GM19025 (cell line): ENCODE measurements at regions not wholly inside any gene's neighbourhood (a gene's known extent, or its start where the extent isn't known, plus 50 kb on each side); places are given as distances from the start of the nearest gene placed in this dataset.

Experiments used
- ATAC-seq: cut with Tn5 transposase; IDR thresholded peaks from one replicate; pipeline ENCODE4 v1.9.1; 2021; ENCODE audit warnings: mild to moderate bottlenecking, low read depth, moderate library complexity; ENCODE audit not compliant: unreplicated experiment

DNA sequence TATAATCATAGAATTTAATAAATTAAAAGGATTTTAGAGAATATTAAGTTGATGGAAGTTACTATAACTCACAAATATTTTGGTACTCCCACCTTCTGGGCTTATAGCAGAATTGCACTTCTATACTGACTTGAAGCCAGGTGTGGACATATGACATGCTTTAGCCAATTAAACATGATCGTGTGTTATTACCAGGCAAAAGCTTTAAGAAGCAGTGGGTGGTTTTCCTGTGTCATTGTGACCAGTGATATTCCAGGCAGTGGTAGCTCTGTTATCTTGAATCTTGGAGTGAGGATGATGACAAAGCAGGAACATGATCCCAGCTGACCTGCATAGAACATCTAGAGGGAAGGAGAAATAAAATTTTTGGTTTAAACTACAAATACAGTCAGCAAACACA lies 370.9 kb upstream of the ZEB2 start:
- no peak for ATAC-seq

DNA sequence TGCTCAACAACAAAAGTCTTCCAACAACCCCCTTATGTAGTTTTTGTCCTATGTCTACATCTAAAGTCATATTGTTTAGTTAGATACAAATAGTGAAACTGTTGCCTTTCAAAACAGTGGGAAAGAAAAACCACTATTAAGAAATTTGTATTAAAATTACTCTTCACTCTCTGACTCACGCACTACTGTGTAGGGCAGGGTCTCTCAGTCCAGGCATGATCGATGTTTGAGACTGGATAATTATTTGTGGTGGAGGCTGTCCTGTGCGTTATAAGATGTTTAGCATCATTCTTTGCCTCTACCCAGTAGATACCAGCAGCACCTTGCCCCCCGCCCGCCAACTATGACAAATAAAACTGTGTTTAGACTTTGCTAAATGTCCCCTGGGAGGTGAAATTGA lies 369.4 kb upstream of the ZEB2 start:
- ATAC-seq: no peak

DNA sequence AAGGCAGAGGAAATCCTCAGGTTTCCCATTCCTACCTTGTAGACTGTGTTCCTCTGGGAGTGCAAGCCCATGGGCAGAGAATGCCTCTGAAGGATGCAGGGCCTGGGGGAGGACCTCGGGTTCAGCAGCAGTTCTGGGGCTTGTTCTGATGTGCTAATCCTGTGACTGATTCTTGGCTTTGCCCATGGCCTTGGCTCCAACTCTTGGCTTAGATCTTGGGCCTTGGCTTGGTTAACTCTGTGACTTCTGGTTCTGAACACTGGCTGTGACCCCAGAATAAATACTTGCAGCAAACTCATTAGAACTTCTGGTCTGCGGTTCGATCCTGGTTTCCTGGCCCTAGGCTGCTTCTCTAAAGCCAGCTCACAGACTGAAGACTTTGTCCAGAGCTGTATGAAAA lies 366.9 kb upstream of the ZEB2 start:
- ATAC-seq: no peak

DNA sequence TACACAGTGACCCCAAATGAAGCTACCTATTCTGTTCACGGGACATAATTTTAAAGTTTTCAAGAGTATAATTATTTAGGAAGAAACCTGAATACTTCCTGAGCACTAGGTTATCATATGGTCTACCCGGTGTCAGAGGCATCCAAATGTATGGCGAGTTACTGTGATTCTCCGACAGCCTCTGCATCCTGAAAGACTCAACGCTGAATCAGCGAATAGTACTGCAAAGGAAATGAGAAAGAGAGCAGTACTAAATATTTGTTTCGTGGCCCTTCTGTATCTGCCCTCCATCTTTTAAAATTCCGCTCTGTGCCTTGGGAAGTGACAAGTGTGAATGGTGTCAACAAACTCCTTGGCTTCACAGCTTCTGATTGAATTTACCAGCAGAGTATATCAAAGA lies 358.0 kb upstream of the ZEB2 start:
- no peak for ATAC-seq

DNA sequence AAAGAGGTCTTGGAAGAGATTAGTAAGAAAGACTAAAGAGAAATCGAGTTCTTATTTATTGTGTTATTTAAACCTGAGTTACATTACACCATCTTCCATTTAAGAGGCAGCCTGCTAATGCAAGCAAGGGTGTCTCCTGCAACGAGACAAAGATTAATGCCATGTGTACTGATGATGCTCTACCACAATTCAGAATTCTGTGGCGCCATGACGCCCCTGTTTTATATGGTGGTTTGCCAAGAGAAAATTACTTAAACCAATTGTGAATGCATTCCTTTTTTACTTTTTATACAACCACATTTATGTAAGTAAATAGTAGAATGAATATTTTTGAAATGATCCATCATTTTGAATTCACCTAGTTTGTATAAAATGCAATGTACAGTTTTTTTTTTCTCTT lies 356.1 kb upstream of the ZEB2 start:
- no peak for ATAC-seq

DNA sequence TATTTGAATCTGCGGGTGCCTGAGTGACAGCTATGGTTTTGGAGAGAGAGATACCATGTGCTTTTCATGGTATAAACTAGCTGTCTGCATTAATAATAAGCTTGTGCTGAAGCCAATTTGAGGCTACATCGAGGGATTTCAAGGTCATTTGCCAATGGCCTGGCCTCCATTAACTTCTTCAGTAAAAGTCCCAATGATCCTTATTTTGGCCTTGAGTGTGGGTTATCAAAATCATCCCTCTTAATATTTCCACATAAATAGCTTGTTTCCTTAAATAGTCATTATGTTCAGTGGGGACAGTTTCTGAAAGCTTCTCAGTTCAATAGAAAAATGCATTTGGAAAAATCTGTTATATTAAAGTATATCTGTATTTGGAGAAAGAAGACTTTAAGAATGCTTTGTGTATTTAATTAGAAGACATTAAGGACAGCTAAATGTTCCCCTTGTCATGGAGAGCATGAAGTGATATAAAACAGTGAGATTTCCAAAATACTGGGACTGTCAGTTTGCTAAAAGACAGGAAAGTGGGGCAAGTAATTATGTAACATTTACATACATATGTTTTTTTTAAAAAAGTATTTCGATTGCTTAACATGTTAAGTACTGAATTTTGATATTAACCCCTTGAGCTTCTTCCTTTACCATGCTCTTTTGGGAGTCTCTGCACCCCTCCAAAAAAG lies 355.5 kb upstream of the ZEB2 start:
- no peak for ATAC-seq

DNA sequence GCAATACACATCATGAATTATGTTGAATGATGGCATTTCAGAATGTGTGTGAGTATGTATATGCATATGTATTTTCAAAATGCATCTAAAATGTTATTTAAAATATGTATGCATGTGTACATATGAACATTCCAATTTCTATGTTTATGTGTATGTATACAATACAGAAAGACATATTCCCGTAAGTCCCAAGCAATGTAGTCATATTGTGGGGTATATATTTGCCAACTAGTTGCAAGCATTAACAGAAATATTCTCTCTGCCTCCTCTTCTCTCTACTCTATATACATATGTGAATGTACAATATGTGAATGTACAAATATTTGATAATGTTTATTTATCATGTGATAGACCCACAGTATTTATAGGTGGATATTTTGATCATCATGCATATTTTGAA lies 345.8 kb upstream of the ZEB2 start:
- ATAC-seq: no peak

DNA sequence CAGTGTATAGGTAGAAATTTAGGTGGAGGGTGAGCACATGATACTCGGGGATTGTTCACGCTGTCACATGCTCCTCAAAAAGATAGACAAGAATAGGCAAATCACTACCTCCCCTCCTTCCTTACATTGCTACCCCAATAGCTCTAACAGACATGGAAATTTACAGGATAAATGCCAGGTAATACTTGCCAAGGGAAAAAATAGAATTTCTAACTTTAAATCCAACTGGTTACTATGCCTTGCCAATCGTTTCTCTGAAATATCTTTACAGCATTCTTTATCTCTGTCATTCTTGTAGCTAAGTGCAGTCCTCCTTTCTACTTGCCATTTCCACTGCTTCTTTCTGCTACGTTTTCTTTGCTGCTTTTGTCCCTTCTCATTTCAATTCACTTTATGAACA lies 339.8 kb upstream of the ZEB2 start:
- ATAC-seq: no peak

DNA sequence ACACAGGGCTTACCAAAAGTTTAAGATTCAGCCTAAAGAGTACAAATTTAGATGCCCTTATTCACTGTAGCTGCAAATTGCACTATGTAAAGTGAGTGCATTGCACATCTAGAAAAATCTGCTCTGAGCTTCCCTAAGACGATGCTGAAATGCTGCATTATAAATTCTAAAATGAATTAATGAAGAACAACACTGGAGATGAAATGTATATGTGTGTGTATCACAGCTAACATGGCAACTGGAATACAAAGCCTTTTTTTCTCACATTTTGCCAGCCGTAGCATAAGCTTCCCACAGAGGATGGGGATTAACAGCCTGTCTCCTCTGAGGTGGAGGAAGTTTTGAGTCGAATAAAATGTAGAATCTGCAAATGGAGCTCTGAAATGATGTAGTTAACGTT lies 338.3 kb upstream of the ZEB2 start:
- ATAC-seq: no peak

DNA sequence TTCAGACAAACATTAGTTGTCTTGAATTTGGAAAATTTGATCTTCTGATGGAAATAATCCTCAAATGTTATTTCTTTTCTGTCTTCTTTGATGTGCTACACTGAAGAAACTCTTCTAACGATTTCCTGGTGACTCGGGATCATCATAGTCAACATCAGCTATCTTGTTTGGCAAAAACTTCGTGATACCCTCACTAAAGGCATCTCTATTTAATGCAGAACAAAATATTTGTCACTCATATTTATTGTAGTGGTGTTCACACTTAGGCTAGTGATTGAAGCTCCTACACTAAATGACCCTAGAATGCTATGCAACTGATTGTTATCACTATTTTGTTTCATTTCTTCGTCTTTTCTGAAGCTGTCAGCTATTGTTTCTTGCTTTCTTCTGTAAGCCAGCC lies 334.7 kb upstream of the ZEB2 start:
- no peak for ATAC-seq

DNA sequence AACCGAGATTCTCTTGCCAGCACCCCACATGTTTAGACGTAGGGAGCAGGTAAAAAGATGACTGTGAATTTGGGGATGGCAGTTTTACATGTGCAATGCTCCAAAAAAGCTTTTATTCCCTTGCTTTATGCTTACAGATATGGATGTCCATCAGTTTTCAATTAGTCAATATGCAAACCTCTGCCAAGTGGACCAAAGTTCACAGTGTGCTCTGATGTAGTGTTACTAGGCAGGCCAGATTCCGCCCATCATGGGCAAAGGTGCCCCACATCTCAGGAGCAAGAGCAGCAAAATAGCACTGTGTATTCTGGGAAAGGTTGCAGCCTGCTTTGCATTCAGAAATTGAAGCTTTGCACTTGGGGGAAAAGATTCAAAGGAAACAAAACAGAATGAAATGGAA lies 329.7 kb upstream of the ZEB2 start:
- ATAC-seq: no peak

DNA sequence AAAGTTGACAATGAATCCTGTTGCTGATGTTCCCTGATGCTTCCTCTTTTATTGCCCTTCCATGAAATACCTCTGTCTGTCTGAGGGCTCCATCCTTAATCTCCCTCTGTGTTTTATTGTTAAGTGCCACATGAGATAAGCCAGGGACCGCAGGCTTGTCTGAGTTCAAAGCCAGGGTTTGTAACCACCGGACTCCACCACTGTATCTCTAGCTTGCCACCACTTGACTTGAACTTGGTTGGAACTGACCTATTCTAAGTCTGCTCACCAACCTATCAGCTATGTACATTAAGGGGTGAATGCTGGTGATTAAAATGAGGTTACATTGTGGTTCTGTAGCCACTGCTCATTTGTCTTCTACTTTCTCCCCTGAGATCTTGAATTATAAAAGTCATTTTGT lies 328.5 kb upstream of the ZEB2 start:
- ATAC-seq: no peak

DNA sequence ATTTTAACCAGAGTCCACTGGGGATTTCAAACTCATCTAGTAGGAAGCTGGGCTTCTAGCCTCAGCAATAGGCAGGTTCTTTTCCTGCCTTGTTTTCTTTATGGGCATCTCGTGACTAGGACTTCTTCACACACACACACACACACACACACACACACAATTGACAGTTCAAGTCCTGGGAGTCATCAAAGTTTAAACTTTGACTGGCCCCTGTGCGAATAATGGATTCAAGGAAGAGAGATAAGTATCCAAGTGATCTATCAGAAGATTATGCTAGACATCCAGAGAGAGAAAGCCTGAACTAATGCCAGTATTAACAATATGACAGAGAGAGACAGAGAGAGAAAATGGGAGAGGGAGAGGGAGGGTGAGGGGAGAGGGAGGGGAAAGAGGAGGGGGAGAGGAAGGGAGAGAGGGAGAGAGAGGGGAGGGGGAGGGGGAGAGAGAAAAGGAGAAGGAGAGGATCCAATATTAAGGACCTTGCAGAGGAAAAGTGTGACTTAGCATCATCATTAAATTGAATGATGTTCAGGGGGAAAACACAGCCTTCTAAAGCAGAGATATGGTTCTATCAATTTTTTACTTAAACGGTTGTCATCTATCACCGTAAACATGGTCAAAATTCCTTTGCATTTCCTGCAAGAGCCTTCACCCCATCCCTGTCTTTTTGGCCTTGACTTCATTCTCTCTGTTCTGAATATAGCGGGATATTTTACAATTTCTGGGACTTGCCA lies 327.6 kb upstream of the ZEB2 start:
- ATAC-seq: no peak

DNA sequence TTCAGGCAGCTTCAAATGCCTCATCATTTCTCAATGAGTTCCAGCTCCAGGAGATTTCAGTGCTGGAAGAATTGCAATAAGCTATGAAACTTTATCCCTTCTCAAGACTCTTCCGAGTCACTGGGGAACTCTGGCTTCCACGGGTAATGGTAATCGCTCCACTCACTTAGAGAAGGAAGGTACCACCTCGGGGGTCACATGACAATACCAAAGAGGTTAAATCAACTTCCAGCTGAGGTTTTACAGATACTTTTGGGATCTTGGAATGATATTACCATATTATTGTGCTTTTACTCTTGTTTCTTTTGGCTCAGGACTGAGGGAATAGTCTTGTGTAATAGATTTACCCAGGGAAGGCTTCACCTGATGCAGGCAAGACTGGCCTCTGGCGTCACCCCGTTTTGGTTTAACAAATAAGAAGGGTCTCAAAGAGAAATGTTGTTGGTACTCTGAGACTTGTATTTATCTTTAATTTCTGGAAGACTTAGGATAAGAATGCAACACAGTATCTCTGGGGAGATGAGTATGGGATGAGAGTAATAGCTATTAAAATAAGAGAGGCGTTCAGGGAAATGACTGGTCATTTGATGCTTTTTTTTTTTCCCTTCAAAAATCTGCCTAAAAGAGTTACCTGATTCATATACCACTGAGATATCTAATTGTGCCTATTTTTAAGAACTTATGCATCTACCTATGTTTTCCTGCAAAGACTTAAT lies 316.9 kb upstream of the ZEB2 start:
- ATAC-seq: no peak

DNA sequence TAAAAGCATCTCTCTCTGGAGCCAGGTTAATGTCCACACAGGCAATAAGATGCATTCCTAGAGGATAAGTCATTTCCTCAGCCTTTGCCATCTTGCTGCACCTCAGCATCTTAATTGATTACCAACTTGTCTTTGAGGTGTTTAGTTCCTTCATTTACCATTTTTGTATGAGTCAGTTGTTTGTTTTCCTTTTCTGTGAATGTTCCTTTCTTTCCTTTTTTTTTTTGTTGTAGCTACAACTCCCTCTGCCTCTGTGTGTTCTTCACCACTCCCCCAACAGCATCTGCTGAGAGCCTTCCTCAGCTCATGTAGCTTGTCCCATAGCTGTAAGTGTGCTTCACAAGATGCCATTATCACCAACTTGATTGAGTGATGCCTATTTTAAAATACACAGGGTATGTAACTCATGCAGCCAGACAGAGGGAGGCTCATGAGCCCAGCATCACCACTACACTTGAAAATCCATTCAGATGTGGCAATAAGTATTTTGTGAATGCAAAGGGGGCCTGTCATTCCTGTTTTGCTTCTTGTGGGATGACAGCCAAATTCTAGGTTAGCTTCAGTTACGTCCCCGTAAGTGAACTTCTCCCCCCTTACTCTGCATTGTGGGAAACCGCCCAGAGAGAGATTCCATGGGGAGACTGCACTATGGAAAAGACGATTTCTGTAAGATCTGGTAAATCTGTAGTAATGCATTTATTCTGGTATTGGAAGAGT lies 315.9 kb upstream of the ZEB2 start:
- no peak for ATAC-seq

DNA sequence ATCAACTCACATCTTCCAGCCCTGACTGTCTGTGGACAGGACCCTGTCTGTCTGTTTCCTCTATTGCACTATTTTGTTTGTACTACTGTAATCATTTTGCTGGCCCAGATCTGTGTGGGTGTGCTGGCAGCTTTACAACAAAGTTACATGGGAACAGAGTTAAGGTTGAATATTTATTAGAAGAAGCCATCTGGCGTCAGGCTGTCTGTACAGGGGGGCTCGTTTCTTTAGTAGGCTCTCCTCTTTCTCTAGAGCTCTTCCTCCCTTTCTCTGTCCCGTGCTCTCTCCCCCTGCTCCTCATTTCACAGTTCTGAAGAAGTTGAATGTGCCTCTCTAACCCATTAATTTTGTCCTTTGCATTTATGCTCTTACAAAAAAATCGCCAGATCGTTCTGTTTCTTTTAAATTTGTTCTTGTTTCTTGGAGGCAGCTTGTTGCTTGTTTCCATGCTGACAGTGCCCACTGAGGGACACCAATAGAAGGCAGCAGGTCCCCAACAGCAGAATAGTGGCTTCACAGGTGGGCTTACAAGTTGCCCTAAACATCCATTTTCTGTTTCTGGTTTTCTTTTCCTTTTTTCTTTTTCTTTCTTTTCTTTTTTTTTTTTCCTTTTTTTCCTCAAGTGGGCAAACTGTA lies 315.2 kb upstream of the ZEB2 start:
- ATAC-seq: no peak

DNA sequence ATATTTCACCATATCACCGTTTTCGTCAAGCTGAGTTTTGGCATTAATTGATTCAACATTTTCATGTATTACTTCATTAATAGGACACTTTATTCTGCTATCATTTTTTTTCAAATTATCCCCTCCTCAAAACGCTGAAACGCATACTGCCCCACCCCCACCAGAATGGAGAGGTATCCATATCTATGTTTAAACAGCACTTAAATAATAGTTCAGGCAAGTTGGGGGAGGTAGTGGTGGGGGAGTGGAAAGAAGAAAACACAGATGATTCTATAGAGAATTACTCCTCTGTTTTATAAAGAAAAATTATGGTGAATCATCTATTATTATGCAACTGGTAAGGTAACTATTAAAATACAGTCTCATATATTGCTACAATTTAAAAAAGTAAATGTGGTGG lies 314.4 kb upstream of the ZEB2 start:
- ATAC-seq: no peak

DNA sequence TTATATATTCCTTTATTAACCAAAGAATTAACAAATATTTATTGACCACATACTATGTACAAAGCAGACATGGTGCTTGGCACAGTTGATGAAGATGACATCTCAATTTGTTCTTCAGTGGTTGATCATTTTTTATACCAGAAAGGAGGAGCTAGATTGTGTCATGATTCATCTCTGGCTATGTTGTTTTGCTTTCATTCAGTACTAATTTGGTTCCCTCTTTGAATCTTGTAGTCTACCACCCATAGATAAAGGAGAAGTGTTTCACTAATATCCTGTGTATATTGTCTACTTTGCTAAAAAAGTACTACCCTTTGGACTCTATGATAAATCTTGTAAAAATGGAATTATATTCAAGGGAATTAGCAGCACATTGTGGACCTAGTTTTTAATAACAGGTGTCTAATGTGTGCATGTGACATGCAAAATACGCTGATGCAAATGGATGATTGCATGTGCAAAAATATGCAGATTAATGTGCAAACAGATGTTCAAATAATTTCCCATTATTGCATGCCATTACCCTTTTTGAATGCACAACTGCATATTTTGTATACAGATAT lies 313.2 kb upstream of the ZEB2 start:
- ATAC-seq: no peak

DNA sequence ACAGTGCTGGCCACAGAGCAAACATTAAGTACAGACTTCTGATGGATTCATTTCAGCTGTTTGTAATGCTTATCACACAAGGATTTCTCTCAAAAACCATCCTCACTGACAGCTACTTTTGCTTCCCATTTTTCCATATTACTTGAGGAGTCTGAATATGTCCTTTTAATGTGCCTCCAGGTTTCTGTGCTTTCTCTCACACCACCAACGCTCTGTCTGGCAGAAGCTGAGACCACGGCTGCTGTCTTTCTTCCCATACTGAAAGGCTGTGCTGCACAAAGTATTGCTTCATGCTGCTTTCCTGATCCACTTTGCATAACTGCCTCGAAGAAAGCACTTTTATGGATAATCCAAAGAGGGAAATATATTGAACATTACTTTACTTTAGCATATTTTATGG lies 312.1 kb upstream of the ZEB2 start:
- ATAC-seq: no peak

DNA sequence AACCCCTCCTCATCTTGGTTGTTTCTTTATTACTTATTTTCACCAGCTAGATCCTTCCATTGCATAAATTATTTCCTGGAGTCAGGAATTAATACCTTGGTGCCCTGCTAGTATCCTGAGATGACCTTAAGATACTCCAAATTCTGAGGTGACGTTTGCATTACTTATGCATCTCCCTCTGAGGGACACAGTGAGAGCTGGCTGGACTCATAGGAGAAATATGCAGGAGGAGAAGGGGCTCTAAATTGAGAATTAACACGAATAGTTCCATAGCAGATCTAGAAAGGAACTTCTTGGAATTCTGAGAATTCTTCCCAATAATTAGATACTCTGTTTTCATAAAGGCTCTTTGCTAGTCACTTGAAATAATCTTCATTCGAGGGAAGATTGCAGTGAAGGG lies 310.6 kb upstream of the ZEB2 start:
- no peak for ATAC-seq
